Thoracic aorta (tissue), 2 donors: ENCODE measurements at regions not wholly inside any gene's neighbourhood (a gene's known extent, or its start where the extent isn't known, plus 50 kb on each side); places are given as distances from the start of the nearest gene placed in this dataset.

Experiments used
- ATAC-seq: fragments of 150-250 bp; one replicate; pipeline ENCODE4 v1.8.0; 2017; ENCODE audit warnings: low read depth; ENCODE audit not compliant: insufficient number of reproducible peaks, low FRiP score
- DNase-seq: peaks from one replicate; pipeline ENCODE4 v3.0.0-alpha.2; 2020; ENCODE audit warnings: low spot score
- H3K27ac ChIP-seq, 2 donors: fragments of 200-600 bp; sonication (generic); 1 replicate in 1 of 2; 2 replicates in 1 of 2; pipeline ENCODE4 v1.5.1; 2016; ENCODE audit warnings: mild to moderate bottlenecking in 2 of 2, moderate library complexity in 2 of 2
- H3K27me3 ChIP-seq: fragments of 200-600 bp; sonication (generic); replicated peaks from 2 replicates; pipeline ENCODE4 v1.6.0; 2016; ENCODE audit warnings: mild to moderate bottlenecking; ENCODE audit not compliant: insufficient read depth
- H3K36me3 ChIP-seq: fragments of 200-600 bp; sonication (generic); one replicate; pipeline ENCODE4 v1.5.1; 2016
- H3K4me1 ChIP-seq, 2 donors: fragments of 200-600 bp; sonication (generic); 1 replicate in 1 of 2; 2 replicates in 1 of 2; pipeline versions ENCODE4 v1.5.1 to v1.6.0; 2016; ENCODE audit warnings: low read depth in 2 of 2, mild to moderate bottlenecking in 1 of 2; ENCODE audit not compliant: control insufficient read depth in 1 of 2
- H3K4me3 ChIP-seq: fragments of 200-600 bp; sonication (generic); 2 replicates; pipeline ENCODE4 v1.5.1; 2016; ENCODE audit warnings: mild to moderate bottlenecking
- H3K9me3 ChIP-seq: fragments of 200-600 bp; sonication (generic); 2 replicates; pipeline ENCODE4 v1.5.1; 2016
- TF ChIP-seq, protein P1 (sequence below): fragments of 200-600 bp; sonication (generic); IDR thresholded peaks from one replicate; pipeline ENCODE4 v1.5.1; 2019; ENCODE audit warnings: antibody characterized with exemption

DNA sequence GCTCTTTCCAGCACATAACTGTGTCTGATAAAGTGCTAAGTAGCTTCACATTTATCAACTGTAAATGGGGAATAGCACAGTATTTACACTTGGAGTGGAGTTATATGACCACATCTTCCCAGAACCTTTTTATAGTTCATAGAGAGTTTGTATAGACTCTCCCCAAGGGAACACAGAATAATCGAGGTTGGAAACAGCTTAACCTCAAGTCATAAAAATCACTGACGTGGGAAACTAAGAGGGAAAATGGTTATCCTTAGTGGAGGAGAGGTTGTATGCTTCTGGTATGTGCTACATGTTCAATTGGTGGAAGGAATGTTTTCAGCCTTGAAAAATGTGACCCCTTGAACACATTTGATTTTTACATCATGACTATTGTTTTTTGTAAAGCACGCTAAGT lies 167.9 kb upstream of the KIAA1217 start:
- Histone ChIP-seq H3K4me1 (no peaks in the 10 kb centered on the region), H3K4me3 (no peak overlapping the region), H3K27me3 (no peaks in the 10 kb centered on the region), H3K9me3 (no peaks in the 10 kb centered on the region), H3K27ac (no peak overlapping the region), H3K36me3 (no peaks in the 10 kb centered on the region)
- DNase-seq (no peak), ATAC-seq (no peak)
- TF ChIP-seq, protein P1, sequence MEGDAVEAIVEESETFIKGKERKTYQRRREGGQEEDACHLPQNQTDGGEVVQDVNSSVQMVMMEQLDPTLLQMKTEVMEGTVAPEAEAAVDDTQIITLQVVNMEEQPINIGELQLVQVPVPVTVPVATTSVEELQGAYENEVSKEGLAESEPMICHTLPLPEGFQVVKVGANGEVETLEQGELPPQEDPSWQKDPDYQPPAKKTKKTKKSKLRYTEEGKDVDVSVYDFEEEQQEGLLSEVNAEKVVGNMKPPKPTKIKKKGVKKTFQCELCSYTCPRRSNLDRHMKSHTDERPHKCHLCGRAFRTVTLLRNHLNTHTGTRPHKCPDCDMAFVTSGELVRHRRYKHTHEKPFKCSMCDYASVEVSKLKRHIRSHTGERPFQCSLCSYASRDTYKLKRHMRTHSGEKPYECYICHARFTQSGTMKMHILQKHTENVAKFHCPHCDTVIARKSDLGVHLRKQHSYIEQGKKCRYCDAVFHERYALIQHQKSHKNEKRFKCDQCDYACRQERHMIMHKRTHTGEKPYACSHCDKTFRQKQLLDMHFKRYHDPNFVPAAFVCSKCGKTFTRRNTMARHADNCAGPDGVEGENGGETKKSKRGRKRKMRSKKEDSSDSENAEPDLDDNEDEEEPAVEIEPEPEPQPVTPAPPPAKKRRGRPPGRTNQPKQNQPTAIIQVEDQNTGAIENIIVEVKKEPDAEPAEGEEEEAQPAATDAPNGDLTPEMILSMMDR = no peak

GRCh38 chr10:24041834-24042233 lies 167.1 kb upstream of the KIAA1217 start:
- TF ChIP-seq, protein P1 = no peak
- Histone ChIP-seq H3K27me3 (no peaks in the 10 kb centered on the region), H3K36me3 (no peaks in the 10 kb centered on the region), H3K4me3 (no peak overlapping the region), H3K27ac (no peak overlapping the region), H3K4me1 (no peaks in the 10 kb centered on the region), H3K9me3 (no peaks in the 10 kb centered on the region)
- ATAC-seq = no peak
- no peak for DNase-seq

GRCh38 chr10:24042884-24043283 lies 166.1 kb upstream of the KIAA1217 start:
- Histone ChIP-seq H3K4me1 (no peaks in the 10 kb centered on the region), H3K4me3 (no peak overlapping the region), H3K36me3 (no peaks in the 10 kb centered on the region), H3K27ac (no peak overlapping the region), H3K27me3 (no peaks in the 10 kb centered on the region), H3K9me3 (no peaks in the 10 kb centered on the region)
- DNase-seq (no peak), ATAC-seq (no peak)
- TF ChIP-seq, protein P1 = no peak

GRCh38 chr10:24046060-24046459 lies 162.9 kb upstream of the KIAA1217 start:
- ATAC-seq (no peak), DNase-seq (no peak)
- Histone ChIP-seq H3K27me3 (no peaks in the 10 kb centered on the region), H3K36me3 (no peaks in the 10 kb centered on the region), H3K27ac (no peak overlapping the region), H3K4me1 (no peaks in the 10 kb centered on the region), H3K4me3 (no peak overlapping the region), H3K9me3 (peaks cover 5% of the 10 kb centered on the region)
- TF ChIP-seq, protein P1 = no peak

GRCh38 chr10:24047176-24047575 lies 161.8 kb upstream of the KIAA1217 start:
- no peak overlapping the region for H3K4me3 ChIP-seq
- DNase-seq = no peak

More at GRCh38 chr10:24047176-24047575, 161.8 kb upstream of the KIAA1217 start:
- TF ChIP-seq, protein P1 = no peak
- no peaks in the 10 kb centered on the region for H3K27me3 ChIP-seq
- H3K27ac ChIP-seq = no peak overlapping the region
- no peak for ATAC-seq
- no peaks in the 10 kb centered on the region for H3K36me3 ChIP-seq
- H3K4me1 ChIP-seq = no peaks in the 10 kb centered on the region
- peaks cover 6% of the 10 kb centered on the region for H3K9me3 ChIP-seq
